ENCODE measurements at regions not wholly inside any gene's neighbourhood (a gene's known extent, or its start where the extent isn't known, plus 50 kb on each side); places are given as distances from the start of the nearest gene placed in this dataset.

GRCh38 chr21:26743524-26743923 is 101.7 kb downstream of the ADAMTS1 start:
- Mint-ChIP-seq H3K27me3 (ENCODE audit: insufficient read depth) (peaks cover 21% of the 10 kb centered on the region), H3K36me3 (ENCODE audit: low read depth) (no peaks in the 10 kb centered on the region), H3K4me3 (no peak overlapping the region), H3K4me1 (ENCODE audit: low read depth) (no peaks in the 10 kb centered on the region), H3K9me3 (no peaks in the 10 kb centered on the region), H3K27ac (no peak overlapping the region)
- TF ChIP-seq CTCF (IDR thresholded peaks at IDR 0.05), result no peak
- no peak for DNase-seq

- H3K27ac Mint-ChIP-seq, result no peak overlapping the region
- H3K27me3 Mint-ChIP-seq (ENCODE audit: insufficient read depth), result peaks cover 10% of the 10 kb centered on the region; the same call in 1 of the 2 replicates
These were observed 106.0 kb downstream of the ADAMTS1 start for GRCh38 chr21:26739189-26739588.

GRCh38 chr21:26736449-26736848 is 108.8 kb downstream of the ADAMTS1 start:
- H3K27me3 Mint-ChIP-seq (ENCODE audit: insufficient read depth), result peaks cover 6% of the 10 kb centered on the region; the same call in 1 of the 2 replicates
- DNase-seq, result no peak
- H3K27ac Mint-ChIP-seq, result no peak overlapping the region
- TF ChIP-seq CTCF (IDR thresholded peaks at IDR 0.05), result no peak
- peaks cover 38% of the 10 kb centered on the region for H3K4me1 Mint-ChIP-seq (ENCODE audit: low read depth)
- no peaks in the 10 kb centered on the region for H3K9me3 Mint-ChIP-seq
- no peak overlapping the region for H3K4me3 Mint-ChIP-seq
- no peaks in the 10 kb centered on the region for H3K36me3 Mint-ChIP-seq (ENCODE audit: low read depth)

More at GRCh38 chr21:26739189-26739588, 106.0 kb downstream of the ADAMTS1 start:
- H3K36me3 Mint-ChIP-seq (ENCODE audit: low read depth), result no peaks in the 10 kb centered on the region
- H3K9me3 Mint-ChIP-seq, result no peaks in the 10 kb centered on the region
- no peak overlapping the region for H3K4me3 Mint-ChIP-seq
- peaks cover 23% of the 10 kb centered on the region for H3K4me1 Mint-ChIP-seq (ENCODE audit: low read depth)
- TF ChIP-seq CTCF (IDR thresholded peaks at IDR 0.05), result no peak
- DNase-seq, result no peak

- DNase-seq, result peak; percentile 57
- Mint-ChIP-seq H3K9me3 (no peaks in the 10 kb centered on the region), H3K4me1 (ENCODE audit: low read depth) (peaks cover 38% of the 10 kb centered on the region), H3K27ac (no peak overlapping the region), H3K27me3 (ENCODE audit: insufficient read depth) (peaks cover 15% of the 10 kb centered on the region), H3K36me3 (ENCODE audit: low read depth) (no peaks in the 10 kb centered on the region), H3K4me3 (peak overlapping the region; percentile 20; the same call in 1 of the 2 replicates)
- peak; percentile 82 for TF ChIP-seq CTCF (IDR thresholded peaks at IDR 0.05)
These were observed 112.6 kb downstream of the ADAMTS1 start for GRCh38 chr21:26732432-26733221.

GRCh38 chr21:26719750-26720149 is 125.5 kb downstream of the ADAMTS1 start:
- no peak for DNase-seq
- Mint-ChIP-seq H3K4me3 (no peak overlapping the region), H3K27ac (no peak overlapping the region), H3K4me1 (ENCODE audit: low read depth) (peaks cover 8% of the 10 kb centered on the region; the same call in 1 of the 2 replicates), H3K36me3 (ENCODE audit: low read depth) (no peaks in the 10 kb centered on the region), H3K27me3 (ENCODE audit: insufficient read depth) (peaks cover 5% of the 10 kb centered on the region), H3K9me3 (no peaks in the 10 kb centered on the region)
- TF ChIP-seq CTCF (IDR thresholded peaks at IDR 0.05), result no peak

All from HFFc6 (cell line).